Hepatic stellate cell (primary cell): ENCODE measurements at regions not wholly inside any gene's neighbourhood (a gene's known extent, or its start where the extent isn't known, plus 50 kb on each side); places are given as distances from the start of the nearest gene placed in this dataset.

ENCODE experiments used
- DNase-seq: peaks from one replicate; pipeline ENCODE4 v3.0.0; 2011; ENCODE audit warnings: low spot score

DNA sequence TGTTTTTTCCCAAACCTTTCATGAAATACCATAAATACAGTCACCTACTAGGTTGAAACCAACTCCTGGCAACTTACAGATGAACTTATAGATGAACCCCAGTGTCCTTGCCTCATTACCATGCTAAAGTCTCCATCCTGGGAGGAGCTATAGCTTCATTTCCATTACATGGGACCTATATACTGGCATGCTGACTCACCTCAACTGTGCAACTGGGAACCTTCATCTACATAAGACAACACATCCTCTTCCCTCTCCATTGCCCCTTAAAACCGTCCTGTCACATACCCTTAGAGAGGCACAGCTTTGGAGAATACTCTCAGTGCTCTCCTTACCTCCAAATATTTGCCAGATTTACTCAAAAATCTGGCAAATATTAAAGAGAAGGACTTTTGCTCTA is 638.3 kb downstream of the HTR1A start:
- no peak for DNase-seq

DNA sequence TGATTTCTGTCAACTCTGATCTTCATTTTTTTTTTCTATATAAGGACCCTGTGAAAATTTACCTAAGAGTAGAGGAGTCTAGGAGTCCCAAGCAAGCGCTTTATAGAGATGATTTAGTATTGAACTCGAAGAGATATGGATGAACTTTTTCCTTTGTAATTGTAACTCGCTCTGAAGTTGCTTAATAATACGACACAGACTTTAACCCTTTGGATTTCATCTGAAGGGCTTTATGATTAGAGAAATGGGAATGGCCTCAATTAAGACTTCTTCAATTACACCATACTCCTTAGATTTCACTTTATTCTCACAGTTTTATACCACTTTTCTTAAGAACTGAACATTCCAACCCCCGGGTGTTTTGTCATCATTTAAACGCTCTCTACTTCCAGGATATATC is 647.7 kb downstream of the HTR1A start:
- DNase-seq: no peak

DNA sequence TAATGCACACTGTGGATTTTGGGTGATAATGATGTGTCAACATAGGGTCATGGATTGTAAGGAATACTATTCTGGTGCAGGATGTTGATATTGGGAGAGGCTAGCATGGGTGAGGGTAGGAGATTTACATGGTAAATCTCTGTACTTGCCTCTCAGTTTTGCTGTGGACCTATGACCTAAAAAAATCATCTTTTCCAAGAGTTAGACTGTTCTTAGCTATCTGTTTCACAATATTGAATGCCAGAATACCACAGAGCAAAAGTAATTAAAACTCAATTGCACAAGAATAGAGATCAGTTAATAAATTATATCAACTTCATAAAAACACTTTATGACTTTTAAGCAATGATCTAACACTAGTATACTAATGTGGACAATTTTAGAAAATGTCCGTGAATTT is 651.6 kb downstream of the HTR1A start:
- DNase-seq: no peak

DNA sequence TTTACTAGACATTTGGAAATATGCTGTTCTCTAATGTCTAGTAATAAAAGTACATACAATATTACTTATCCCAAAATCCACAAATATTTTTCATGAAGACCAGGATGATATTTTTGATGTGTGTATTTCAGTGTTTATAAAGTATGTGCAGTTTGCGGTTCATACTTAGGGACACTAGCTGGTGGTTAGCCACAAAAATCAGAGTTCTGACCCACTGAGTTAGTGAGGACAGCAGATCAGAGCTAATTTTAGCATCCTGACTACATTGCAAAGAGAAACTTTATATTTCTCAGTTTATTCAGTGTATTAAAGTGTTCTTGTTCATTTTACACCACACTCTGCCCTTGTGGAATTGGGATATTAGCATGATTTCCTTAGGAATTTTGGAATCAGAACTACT is 655.3 kb downstream of the HTR1A start:
- no peak for DNase-seq

DNA sequence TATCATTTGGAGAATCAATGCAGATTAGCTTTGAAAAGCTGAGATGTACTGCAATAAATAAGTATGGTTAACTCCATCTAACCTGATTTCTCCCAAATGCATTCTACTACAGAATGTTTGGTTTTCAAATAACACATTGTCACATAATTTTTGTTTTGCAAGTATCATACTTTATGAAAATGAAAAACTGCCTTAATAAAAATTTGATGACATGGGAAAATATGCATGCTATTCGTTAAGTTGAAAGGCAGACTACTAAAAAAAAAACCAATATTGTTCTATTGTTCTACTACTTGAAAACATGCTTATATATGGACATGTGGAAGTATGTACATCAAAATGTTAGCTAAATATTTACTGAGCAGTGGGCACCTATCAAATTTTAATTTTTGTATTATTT is 668.9 kb downstream of the HTR1A start:
- no peak for DNase-seq

DNA sequence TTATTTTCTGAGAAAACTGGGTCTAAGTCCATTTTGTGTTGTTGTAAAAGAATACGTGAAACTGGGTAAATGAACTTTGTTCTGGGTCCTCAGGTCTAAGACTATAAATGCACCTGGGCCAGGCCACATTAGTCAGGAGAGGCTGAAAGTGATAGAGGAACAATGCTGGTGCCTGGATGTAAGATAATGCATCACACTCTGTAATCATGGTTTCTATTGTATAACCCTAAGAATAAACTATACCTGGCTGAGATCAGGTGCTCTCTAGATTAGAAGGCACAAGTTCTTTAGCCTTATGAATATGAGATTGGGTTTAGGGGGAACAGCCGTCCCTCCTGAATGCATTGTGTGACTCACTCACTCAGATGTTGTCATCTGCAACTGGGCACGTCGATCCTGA is 675.5 kb downstream of the HTR1A start:
- DNase-seq: no peak

DNA sequence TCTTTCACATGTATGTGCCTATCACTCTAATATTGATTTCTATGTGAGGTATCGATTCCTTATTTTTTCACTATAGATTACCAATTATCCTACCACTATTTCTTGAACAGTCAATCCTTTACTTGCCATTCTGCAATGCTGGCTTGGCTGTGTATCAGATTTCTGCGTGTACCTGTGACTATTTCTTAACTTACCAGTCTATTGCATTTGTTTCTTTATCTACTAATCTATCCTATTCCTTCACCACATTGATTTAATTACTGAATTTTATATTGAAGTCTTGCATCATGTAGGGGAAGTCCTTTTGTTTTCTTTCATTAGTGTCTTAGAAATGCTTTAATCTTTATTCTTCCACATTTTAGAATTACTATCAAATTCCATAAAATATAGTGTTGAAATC is 684.8 kb downstream of the LRRC70 start:
- no peak for DNase-seq

DNA sequence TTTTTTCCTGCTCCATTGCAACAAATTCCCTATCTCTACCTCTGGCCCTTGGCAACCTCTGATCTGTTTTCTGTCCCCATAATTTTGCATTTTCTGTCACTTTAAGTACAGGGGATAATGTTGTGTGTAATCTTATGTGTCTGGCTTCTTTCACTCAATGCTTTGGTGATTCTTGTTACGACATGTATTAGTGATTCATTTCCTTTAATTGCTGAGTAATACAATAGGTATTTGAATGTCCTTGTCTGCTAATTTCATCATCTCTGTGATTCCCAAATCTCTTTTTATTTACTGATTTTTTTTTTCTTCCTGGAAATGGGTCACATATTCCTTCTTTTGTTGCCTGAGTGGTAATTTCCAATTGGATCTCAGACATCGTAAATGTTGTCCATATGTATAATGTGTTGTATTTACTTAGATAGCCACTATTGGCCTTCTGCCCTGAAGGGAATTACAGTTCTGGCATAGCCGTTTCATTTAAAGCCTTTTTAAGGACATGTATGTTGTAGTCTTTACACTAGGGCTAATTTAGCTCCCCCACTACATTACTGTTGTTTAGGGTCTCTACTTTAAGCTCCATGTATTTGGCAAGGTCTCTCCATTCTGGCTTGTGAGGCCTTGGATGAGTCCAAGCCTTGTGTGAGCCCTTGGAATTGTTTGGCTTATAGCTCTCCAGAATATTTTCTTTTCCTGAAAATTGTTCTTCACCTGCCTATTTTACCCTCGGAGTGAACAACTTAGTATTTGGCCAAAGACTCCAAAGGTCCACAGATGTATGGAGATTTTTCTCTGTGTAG is 683.8 kb downstream of the LRRC70 start:
- DNase-seq: no peak

DNA sequence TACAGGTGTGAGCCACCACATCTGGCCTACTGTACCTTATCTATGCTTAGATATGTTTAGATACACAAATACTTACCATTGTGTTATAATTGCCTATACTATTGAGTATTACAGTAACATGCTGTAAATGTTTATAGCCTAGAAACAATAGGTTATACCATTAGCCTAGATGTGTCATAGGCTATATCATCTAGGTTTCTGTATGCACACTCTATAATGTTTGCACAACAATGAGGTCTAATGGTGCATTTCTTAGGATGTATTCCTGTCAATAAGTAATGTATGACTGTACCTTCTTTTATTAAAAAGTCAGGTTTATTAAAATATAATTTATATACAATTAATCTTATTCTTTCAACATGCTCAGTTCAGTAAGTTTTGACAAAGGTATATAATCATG is 683.1 kb downstream of the LRRC70 start:
- DNase-seq: no peak

DNA sequence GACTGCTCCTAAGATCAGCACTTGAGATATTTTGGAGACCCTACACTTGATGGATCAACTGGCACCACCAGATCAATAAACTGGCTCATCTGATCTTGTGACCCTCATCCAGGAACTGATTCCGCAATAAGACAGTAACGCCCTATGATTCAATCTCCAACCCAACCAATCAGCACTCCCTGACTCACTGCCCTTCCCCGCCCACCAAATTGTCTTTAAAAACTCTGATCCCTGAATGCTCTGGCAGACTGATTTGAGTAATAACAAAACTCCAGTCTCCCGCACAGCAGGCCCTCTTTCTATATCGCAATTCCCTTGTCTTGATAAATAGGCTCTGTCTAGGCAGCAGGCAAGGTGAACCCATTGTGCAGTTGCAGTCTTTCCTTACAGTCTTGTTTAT is 677.0 kb downstream of the LRRC70 start:
- no peak for DNase-seq

DNA sequence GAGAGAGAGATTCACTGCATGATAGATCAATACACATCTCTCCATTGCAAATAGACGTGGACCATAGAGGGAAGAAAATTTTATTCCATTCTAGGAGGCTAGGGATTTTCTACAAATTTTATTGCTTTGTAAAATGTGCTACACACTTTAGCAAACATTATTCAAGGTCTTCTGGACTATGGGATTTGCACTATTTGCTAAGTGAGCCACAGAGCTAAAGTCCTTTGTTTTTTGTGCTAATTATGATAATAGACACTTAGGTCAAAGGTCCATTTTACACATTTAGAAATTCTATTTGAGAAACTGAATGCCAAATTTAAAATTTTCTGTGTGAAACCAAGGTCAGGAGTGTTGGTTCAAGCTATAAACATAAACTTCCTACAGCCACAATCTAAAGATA is 672.3 kb downstream of the LRRC70 start:
- DNase-seq: no peak

DNA sequence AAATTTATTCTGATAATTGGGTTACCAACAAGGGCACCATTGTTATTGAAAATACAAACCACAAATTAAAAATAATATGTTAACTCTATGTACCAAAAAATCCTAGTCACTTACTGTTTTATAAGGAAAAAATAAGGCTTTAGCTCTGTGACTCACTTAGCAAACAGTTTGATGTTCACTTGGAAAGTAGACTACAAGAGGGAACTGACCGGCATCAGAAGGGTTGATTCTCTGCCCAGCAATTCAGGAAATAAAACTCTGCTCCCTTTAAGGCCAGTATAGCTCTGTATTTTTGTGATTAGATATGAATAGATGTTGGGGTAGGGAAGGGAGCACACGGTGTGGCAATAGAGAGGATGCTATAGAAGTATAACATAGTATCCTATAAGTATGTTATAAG is 671.3 kb downstream of the LRRC70 start:
- DNase-seq: no peak

DNA sequence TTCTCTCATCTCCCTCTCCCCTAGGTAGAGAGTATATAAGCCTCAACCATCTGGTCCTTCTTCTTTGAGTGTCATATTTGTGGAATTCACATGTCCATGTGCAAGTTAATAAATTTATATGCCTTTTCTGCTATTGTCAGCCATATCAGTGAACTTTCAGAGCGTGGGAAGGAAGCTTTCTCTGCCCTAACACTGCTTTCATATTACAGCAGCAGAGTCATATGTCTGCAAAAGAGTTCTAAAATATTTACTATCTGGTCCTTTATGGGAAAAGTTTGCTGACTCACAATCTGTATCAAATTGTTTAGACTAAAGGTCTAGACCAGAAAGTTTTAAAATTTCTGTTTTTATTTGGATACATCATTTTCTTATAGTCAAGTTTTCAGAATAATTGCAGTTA is 669.0 kb downstream of the LRRC70 start:
- DNase-seq: no peak

DNA sequence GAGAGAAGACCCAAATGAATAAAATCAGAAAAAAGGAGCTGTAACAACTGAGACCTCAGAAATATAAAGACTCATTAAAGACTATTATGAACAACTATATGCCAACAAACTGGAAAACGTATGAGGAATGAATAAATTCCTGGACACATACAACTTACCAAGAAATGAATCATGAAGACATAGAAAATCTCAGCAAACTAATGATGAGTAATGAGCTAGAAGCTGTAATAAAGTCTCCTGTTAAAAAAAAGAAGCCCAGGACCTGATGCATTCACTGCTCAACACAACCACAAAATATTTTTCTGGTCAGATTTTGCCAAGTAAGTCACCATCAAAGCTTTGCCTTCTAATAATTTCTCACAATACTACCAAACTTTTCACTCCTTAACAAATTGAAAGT is 666.7 kb downstream of the LRRC70 start:
- DNase-seq: no peak

DNA sequence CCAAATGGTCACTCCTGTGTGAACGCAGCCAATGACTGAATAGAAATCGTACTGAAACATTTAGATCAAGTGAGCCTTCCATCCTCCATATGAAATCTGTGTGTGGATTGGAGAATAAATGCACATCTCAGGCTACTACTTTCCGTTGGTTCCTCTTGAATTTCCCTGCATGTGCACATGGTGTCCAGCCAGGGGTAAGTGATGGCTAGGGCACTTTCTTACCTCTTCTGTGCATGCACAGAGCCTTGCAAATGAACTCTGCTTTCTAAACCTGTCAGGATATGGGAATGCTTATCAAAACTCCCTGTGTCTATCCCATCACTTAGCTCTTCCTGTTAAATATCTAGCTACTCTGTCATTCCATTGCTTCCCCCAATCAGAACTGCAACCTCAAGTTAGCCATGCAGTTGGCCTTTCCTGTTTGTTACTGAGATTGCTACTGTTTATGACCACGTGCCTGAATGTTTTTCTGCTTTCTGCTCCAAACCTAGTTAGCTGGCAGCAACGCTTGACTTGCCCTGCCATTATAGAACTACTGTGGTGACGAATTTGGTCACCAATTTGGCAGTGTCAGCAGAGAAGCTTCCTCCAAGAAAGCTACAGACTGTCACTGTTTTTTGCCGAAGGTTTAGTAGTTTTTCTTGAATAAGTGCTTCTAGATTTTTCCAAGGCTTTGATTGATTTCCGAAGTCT is 661.6 kb downstream of the LRRC70 start:
- DNase-seq: no peak

DNA sequence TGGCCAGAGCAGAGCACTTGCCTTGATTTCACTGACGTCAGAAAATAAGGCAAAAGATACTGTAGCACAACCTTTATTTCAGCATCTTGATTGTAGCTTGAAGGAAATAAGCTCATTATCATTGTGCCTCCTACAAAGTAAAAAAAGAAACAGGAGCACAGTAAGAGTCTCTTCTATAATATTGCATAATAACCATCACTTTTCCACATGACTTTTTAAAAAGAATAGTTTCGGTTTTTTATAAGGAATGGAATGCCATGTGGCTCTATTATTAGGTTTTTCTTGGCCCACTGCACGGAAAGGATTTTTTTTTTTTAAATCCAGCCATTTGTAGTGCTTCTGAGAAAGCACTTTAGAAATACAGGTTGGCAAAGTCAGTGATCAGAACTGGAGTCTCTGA is 655.3 kb downstream of the LRRC70 start:
- no peak for DNase-seq

DNA sequence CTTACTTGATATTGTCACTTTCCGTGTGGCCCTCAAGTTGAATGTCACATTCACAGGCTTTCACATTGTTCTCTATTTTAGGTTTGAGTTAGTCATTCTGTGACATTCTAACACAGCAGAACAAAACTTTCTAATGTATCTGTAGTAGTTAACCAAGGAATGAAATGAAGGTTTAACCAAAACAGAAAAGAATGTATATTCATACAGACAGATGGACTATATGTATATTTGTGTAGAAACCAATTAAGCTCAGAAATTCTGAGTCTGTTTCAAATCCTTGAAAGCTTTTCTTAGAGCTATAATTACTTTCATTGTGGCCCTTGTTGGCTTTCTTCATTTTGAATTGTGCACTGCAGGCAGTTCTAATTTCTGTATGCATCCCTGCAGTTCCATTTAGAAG is 654.7 kb downstream of the LRRC70 start:
- no peak for DNase-seq

DNA sequence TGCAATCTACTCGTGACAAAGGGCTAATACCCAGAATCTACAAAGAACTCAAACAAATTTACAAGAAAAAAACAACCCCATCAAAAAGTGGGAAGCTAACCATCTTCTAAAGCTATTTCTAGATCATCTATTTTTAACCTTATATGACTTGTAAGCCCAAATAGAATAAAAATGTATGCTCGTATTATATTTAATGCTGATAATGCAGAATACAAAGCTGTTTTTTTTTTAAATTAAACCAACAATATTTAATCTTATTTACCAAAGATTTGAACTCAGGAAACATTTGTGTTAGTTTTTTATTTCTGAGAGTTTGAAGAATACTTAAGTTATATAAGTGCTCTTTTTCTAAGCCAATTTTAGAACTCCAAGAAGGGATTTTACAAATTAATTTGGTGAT is 652.1 kb downstream of the LRRC70 start:
- DNase-seq: no peak

DNA sequence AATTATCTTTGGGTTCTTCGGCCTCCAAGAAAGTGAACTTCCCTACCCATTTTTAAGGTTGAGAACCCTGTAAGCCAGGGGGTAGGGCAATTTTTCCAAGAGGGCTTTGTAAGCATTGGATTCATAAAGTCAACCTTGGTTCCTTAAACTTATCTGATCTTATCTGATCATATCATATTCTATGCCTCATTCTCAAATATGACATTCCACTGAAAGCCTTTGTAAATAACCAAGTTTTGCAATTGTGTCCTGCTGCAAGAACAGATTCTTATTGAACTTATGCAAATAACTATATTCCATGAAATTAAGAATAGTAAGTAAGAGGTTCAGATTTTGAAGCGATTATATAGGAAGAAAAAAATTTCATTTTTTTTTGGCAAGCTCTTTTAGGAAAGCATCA is 649.5 kb downstream of the LRRC70 start:
- no peak for DNase-seq

DNA sequence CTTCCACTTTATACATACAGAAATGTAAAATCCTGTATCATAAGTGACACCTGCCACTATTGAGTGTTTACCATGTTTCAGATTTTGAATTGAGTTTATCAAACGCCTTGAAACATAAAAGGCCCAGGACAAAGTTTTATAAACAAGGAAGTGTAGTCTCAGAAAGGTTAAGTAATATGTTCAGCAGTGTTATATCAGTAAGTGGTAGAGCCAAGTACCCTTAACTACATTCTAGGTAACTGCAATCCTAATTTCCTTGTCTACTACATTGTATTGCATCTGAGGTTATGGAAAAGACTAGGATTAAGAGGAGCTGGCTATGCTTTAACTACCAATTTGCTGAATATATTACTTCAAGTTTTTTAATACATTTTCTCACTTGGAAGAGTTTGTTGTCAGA is 641.6 kb downstream of the LRRC70 start:
- no peak for DNase-seq

DNA sequence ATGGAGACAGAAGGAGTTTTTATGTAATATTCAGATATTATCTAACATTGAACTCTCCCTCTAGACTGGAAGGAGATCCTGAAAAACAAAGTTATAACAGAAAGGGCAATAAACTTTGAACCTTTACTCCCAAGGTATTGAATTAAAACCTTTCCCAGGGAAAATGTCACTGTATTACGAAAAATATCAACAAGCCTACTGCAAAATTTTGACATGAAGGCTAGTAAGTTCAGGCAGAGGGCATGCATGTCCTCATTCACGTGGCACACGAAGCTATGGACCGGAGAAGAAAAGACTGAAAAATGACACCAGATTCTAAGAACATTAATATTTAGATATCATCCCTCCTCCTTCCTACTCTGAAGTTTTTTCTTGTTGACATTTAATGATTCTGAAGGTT is 638.8 kb downstream of the LRRC70 start:
- DNase-seq: no peak

DNA sequence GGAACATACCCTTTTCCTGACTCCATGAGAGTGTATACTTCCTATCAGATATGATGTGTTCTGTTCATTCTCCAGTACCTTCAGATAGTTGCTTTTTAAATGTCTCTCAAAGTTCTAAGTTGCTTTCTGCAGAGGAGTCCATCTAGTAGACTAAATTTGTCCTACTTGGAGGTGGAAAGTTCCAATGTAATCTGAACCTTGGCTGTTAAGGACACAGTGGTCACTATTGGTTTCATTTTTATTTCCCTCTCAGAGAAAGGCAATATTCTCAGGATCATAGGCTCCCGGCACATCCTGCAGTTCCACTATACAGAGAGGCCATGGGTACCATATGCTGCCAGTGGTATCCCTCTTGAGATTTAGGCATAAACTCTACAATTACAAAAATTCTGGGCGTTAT is 634.6 kb downstream of the LRRC70 start:
- DNase-seq: no peak

DNA sequence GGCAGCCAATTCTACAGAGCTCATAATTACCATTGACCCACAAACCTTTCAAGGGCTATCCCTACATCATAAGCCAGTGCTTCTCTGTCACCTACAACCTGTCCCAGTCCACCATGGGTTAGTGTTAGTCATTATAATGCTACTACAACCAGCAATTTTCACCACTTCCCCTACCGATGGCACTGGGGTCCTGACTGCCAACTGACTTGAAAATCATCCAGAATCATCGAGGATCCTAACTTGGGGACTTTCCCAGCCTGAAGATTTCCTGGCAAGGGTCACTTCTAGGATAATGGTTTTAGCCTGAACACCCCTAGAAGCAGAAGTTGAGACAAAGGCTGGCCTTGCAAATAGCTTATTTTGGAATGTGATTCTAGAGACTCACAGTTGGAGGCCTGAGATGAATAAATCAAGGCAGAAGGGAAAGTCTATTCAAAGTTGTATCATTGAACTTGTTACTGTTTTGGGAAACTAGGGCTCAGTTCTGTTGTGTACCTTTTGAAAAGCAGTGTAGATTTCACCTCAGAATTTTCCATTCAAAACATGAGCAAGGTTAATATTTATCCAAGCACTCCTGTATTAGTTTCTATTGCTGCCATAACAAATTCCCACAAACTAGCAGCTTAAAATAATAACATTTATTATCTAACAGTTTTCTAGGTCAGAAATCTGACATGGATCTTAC is 633.0 kb downstream of the LRRC70 start:
- no peak for DNase-seq
